ENCODE measurements at regions not wholly inside any gene's neighbourhood (a gene's known extent, or its start where the extent isn't known, plus 50 kb on each side); places are given as distances from the start of the nearest gene placed in this dataset.
A peak's percentile ranks its signal among the peaks of the same experiment; 100 is the strongest.

- DNase-seq: no peak
Observed at GRCh38 chr11:95717314-95717713, 72.3 kb downstream of the FAM76B start.

DNA sequence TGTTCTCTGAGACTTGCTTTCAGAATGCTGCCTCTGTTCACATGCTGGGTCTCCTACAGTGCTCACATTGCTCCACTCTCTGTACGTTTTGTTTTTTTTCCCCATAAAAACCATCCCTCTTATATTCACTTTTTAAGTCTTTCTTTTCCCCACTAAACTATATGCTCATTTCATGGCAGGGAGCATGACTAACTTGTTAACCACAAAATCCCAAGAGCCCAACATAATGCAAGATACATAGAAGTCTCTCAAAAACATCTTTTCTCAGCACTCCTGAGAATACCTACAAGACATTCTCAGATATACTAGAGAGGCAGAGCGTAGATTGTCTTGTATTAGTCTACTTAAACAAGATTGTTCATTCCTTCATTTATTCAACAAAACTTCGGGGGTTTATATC is 73.3 kb downstream of the FAM76B start:
- no peak for DNase-seq

DNA sequence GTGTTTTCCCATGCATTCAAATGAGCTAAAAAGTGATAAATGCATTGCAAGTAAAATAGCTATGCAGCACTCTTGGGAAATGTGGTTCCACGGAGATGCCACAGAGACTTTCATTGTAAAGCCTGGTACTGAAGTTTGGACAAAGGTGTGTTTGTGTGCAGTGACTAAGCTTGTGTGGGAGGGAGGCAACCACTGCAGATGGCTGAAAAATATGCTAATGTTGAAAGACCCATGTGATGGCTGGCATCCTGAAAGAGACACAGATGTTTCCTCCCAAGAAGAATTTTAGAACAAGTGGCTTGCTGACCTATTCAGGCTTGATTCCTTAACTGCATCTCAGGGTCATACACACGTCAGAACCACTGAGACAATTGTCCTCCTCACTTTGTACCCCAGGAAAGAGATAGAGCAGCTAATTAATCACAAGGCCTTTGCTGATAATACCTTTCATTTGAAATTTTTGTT is 73.8 kb downstream of the FAM76B start:
- DNase-seq: no peak

DNA sequence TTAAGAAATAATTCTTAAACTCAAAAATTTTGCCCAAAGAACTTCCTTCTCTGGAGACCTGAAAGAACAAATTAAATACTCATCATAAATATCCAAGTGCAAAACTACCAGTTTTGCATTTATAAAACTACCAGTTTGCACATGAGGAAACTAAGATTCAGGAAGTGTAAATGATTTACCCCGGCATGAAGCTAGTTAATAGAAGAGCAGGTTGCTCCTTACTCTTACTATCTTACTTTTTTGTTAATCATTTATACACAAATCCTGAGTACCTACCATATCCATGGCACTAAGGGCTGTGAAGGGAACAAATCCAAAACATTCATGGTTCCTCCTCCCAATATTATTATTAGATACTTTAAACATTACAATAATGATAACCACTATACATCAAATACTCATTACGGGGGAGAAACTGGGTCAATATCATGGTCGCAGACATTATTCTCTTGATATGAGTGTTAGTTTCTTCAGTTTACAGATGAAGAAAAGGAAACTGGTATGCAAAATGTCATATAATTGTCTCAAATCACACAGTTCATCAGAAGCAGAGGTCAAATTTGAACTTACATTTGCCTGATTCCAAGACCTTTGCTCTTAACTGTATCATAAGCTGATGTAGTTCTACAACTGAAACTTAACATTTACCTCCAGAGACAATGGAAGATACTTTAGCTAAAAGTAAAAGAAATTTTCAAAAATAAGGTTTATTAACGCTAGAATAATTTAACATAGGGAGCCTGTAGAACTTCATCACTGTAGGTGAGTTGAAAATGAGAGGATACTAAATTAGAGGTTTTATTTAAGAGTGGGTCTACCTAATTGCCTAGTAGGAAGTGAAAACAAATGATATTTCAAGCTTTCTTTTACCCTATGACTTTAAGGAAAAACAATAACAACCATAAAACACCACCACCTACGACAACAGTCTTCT is 74.5 kb downstream of the FAM76B start:
- DNase-seq: no peak

- DNase-seq: no peak
Observed at GRCh38 chr11:95713428-95713827, 76.2 kb downstream of the FAM76B start.

GRCh38 chr11:95711945-95712221 is 77.7 kb downstream of the FAM76B start:
- DNase-seq: no peak

DNA sequence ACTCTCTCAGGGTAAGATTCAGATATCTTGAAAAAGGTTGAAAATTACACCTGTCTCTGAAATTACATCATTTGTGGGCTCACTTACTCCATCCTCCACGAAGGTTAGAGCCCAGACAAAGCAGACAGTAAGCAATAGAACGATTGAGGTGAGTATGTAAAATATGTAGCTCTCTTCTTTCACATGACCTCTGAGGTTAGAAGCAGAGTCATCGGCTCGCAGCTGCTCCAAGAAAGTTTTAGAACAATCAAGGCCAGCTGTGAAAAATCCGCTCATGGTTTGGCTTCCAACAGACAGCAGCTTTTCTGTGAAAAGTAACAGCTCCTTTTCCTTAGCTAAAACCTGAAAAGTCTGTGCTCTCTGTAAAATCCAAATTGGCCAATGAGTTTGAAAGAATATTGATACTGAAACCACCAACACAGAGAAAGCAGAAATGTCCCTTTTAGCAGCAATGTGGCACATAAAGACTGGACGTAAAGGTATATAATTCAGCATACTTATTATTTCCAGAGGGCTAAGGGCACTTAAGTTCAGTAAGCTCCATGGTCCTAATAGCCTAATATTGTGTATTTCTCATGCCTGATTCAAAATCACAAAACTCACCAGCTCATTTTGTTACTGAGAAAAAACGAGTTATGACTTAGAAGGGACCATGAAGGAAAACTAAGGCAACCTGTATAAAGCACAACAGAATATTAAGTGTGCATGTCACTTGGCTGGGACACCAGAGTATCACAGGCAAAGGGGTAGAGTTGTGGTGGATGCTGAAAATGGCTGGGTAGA is 78.2 kb downstream of the FAM76B start:
- DNase-seq: no peak

DNA sequence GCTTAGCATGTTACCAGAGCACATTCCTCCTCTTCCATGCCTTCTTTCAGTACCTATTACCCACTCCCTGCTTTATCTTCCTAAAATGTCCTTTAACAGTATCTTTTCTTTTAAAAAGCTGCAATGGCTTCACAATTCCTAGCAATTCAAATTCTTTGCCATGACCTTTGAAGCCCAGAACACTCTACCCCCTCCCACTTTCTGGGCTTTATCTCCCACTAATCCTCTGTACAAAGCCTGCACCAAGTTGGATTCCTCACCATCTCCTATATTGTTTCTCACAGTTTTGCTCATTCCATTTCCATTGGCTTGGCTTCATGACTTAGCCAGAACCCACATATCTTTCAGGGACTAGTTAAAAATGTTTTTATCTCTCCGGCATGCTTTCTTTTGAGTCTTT is 80.9 kb downstream of the FAM76B start:
- DNase-seq: no peak

GRCh38 chr11:95706974-95707387 is 82.6 kb downstream of the FAM76B start:
- DNase-seq: no peak

DNA sequence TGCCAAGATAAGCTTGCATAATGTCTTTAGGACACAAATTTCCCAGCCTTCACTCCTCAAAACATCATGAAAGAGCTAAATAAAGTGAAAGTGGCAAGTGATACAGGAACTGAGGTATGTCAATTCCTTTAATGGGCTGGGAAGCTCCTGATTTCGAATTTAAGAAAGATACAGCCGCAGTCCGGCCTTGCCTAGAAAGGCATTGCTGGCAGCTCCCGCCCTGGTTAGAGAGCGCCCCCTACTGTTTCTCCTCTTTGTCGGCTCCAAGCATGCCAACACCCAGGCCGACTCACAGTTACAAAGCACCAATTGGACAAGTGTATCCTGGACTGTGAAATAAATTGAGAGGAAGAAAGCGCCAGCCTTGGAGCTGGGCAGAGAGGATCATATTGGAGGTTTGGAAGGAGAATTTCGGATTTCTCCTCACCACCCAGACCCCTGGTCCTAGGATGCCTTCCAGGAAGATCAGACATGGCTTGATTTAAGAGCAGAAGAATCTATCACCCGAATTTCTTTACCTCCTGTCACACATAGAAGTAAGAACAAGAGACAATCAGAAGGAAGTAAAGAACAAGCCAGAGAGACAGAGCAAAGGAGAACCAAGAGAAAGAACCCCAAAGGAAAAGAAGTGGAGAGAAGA is 84.0 kb downstream of the FAM76B start:
- peak; percentile 83 for DNase-seq

GRCh38 chr11:95704865-95705264 is 84.7 kb downstream of the FAM76B start:
- DNase-seq: no peak

DNA sequence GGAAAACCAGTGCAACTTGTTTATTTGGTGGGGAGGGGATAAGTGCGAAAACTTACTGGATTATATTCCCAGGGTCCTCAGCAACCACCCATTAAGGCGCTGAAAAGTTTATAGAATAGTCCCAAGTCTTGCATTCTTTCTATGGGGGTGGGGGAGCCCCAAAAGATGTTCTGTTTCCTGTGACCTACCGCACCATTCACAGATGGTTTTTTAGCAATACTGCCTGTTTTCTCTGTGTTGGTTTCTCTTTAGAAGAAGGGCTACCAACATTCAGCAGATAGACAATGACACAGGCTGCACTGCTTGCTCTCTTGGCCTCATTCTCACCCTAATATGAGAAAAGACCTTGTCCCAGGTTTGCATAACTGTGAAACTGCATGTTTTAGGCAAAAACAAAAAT is 86.5 kb downstream of the FAM76B start:
- DNase-seq: no peak

GRCh38 chr11:95702526-95702925 is 87.1 kb downstream of the FAM76B start:
- no peak for DNase-seq

- no peak for DNase-seq
Observed at GRCh38 chr11:95700471-95700817, 89.1 kb downstream of the FAM76B start.

DNA sequence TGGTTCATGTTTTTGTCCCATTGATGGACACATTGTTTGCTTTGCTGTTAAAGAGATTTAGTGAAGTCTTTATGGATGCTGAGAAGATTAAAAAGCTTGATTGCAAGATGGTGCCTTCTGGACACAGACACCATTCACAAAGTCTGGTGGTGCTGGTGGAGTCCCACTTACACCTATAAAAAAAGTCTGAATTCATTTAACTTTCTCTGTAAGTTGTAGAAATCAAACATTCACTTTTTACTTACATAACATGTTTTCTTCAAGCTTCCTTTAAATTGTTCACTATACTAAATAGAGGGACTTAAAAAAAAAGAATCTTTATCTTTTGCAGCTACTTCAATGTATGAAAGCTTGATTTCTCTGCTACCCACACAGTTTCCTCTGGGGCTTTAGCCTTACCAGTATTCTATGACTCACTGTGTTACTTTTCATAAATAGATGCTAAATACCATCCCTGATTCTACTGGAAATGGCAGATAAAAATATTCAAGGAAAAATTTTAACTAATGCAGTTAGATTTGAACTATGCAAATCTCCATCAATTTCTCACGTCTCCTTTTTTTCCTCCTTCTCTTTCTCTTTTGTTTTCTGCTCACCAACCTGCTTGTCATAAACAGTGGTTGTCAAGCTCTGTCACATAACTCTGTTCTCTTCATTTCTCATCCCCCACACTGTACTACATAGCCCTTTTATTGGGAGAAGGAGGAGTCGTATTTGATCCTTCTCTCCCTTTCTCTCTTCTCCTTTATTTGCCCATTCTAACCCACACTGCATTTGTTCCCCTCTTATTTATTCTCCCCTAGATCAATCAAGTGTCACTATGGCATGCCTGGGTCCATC is 89.7 kb downstream of the FAM76B start:
- no peak for DNase-seq

GRCh38 chr11:95698676-95699557 is 90.7 kb downstream of the FAM76B start:
- no peak for DNase-seq

GRCh38 chr11:95697614-95698408 is 91.8 kb downstream of the FAM76B start:
- DNase-seq: no peak

DNA sequence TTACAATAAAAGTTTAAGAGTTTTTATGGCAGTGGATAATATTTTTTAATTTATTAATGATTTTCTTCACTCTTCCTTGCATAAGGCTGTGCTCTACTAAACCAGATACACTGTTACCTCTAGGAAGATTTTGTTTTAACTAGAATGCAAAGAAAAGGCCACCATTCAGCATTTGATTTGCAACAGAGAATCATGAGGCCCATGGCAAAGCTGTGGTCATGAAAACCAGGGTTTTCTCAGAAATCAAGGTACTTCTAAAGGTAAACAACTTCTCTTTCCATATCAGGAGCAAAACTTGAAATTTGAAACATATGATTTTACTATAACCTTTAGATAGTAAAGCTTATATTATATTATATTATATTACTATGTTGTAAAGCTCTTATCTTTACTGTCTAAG is 94.4 kb downstream of the FAM76B start:
- DNase-seq: no peak

- no peak for DNase-seq
Observed at GRCh38 chr11:95693298-95693697, 96.3 kb downstream of the FAM76B start.

DNA sequence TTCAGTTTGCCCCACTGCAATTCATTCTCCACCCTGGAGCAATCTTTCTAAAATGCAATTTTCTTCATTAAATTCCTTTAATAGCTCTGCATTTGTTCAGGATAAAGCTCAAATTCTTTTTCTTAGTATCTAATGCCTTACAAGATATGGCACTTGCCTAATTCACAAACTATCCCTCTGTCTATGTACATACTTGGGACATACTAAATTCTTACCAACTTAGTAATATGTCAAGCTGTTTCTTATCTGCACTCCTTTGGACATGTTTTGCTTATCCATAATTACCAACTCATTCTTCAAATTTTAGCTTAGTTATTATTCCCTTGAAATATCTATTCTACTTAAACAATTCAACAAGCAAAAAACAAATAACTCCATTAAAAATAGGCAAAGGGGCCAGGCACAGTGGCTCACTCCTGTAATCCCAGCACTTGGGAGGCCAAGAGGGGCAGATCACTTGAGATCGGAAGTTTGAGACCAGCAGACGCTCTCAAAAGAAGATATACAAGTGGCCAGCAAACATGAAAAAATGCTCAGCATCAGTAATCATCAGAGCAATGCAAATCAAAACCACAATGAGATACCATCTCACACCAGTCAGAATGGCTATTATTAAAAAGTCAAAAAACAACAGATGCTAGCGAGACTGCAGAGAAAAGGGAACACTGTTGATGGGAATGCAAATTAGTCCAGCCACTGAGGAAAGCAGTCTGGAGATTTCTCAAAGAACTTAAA is 96.9 kb downstream of the FAM76B start:
- no peak for DNase-seq
